ENCODE measurements at regions not wholly inside any gene's neighbourhood (a gene's known extent, or its start where the extent isn't known, plus 50 kb on each side); places are given as distances from the start of the nearest gene placed in this dataset.

DNA sequence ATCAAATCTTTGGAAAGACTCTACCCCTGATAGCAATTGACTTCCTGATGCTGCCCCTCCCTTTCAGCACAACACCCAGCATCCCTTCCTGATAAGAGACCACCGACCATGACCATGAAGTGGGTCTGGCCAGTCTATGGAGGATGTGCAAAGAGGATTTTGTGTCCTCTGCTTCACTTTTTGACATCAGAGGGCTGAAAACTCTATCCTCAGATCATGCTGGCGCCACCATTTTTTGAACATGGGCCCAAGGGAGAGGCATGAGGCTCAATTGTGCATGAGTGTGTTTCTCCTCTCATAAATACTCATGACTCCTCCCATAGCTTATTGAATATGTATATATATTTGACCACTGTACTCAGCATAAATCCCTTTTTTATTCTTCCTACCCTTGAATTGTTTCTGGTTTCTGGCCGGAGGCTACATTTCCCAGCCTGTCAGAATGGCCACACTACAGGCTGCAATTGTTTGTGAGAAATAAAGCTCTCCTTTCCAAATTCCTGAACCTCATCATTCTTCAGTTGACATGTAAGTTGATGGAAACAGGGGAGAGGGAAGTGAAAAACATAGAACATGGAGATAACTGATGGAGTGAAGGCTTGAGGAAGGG lies 314.1 kb downstream of the MYCN start:
- Histone ChIP-seq H2BK15ac (ENCODE audit: low read depth, low read length) (no peak overlapping the region), H3K79me1 (ENCODE audit: insufficient read depth, low read depth, low read length, poor library complexity, severe bottlenecking) (no peaks in the 10 kb centered on the region), H3T11ph (ENCODE audit: low read length) (no peak overlapping the region), H3K23ac (ENCODE audit: insufficient read length, low read depth, low read length) (no peak overlapping the region), H3K9ac (ENCODE audit: extremely low read depth, insufficient read length, low read length) (no peak overlapping the region), H3K18ac (ENCODE audit: insufficient read length, low read depth, low read length) (no peak overlapping the region), H3K27ac (ENCODE audit: insufficient read length, low read depth, low read length) (no peak overlapping the region), H3K4ac (ENCODE audit: low read depth, low read length) (no peak overlapping the region), H2BK120ac (ENCODE audit: low read depth, low read length, poor library complexity, severe bottlenecking) (no peak overlapping the region), H4K5ac (ENCODE audit: insufficient read length, low read depth, low read length) (no peak overlapping the region), H3K4me1 (ENCODE audit: insufficient read depth, low read length) (no peaks in the 10 kb centered on the region), H3K79me2 (ENCODE audit: insufficient read depth, low read length) (no peaks in the 10 kb centered on the region), H4K20me1 (ENCODE audit: control insufficient read depth, insufficient read depth, insufficient read length) (no peaks in the 10 kb centered on the region), H4K8ac (replicated peaks; ENCODE audit: insufficient read length, low read depth, low read length) (no peak overlapping the region), H2BK20ac (ENCODE audit: low read depth, low read length, poor library complexity, severe bottlenecking) (no peak overlapping the region), H4K91ac (ENCODE audit: insufficient read length, low read depth, low read length) (no peak overlapping the region), H3K14ac (ENCODE audit: insufficient read depth, low read length) (no peak overlapping the region), H2AFZ (ENCODE audit: low read length) (no peak overlapping the region), H2AK5ac (ENCODE audit: insufficient read length, low read length) (no peak overlapping the region), H3K4me2 (ENCODE audit: insufficient read depth, insufficient read length, low read length) (no peak overlapping the region), H2BK12ac (ENCODE audit: insufficient read length, low read depth, low read length) (no peak overlapping the region), H3K56ac (ENCODE audit: insufficient read length, low read depth, low read length) (no peak overlapping the region), H2BK5ac (ENCODE audit: insufficient read length, low read length) (no peak overlapping the region), H3K9me3 (ENCODE audit: control insufficient read depth, low read depth, low read length) (no peaks in the 10 kb centered on the region), H3K23me2 (ENCODE audit: insufficient read length, low read depth, low read length, poor library complexity, severe bottlenecking) (no peaks in the 10 kb centered on the region), H3K27me3 (ENCODE audit: insufficient read depth, low read length) (no peaks in the 10 kb centered on the region)
- H3K36me3 Mint-ChIP-seq (ENCODE audit: insufficient read depth in 1 of 3, low read depth in 3 of 3) = peaks cover 0 to 5% (median 5%) of the 10 kb centered on the region in 3 experiments; a peak in 4 of 7 replicates
- TF ChIP-seq, protein P1, sequence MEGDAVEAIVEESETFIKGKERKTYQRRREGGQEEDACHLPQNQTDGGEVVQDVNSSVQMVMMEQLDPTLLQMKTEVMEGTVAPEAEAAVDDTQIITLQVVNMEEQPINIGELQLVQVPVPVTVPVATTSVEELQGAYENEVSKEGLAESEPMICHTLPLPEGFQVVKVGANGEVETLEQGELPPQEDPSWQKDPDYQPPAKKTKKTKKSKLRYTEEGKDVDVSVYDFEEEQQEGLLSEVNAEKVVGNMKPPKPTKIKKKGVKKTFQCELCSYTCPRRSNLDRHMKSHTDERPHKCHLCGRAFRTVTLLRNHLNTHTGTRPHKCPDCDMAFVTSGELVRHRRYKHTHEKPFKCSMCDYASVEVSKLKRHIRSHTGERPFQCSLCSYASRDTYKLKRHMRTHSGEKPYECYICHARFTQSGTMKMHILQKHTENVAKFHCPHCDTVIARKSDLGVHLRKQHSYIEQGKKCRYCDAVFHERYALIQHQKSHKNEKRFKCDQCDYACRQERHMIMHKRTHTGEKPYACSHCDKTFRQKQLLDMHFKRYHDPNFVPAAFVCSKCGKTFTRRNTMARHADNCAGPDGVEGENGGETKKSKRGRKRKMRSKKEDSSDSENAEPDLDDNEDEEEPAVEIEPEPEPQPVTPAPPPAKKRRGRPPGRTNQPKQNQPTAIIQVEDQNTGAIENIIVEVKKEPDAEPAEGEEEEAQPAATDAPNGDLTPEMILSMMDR (conservative IDR thresholded peaks at IDR 0.05) = no peak
- H3K27ac Mint-ChIP-seq = no peak overlapping the region
- no peak overlapping the region for H3K4me3 Mint-ChIP-seq
- DNase-seq = no peak
- H3K9me3 Mint-ChIP-seq = peaks cover 5 to 8% of the 10 kb centered on the region in 2 experiments
- peaks cover 2% of the 10 kb centered on the region; the same call in 1 of the 2 replicates for H3K27me3 Mint-ChIP-seq (ENCODE audit: low read depth)
- WGBS (ENCODE audit: extremely low coverage, insufficient read length, low lambda C conversion rate) = no CpG with 5 or more reads among the region's 3 CpGs
- H3K4me1 Mint-ChIP-seq = peaks cover 10 to 14% of the 10 kb centered on the region in 2 experiments

All from H9 (cell line).